ENCODE measurements at regions not wholly inside any gene's neighbourhood (a gene's known extent, or its start where the extent isn't known, plus 50 kb on each side); places are given as distances from the start of the nearest gene placed in this dataset.

- TF ChIP-seq, protein P1, sequence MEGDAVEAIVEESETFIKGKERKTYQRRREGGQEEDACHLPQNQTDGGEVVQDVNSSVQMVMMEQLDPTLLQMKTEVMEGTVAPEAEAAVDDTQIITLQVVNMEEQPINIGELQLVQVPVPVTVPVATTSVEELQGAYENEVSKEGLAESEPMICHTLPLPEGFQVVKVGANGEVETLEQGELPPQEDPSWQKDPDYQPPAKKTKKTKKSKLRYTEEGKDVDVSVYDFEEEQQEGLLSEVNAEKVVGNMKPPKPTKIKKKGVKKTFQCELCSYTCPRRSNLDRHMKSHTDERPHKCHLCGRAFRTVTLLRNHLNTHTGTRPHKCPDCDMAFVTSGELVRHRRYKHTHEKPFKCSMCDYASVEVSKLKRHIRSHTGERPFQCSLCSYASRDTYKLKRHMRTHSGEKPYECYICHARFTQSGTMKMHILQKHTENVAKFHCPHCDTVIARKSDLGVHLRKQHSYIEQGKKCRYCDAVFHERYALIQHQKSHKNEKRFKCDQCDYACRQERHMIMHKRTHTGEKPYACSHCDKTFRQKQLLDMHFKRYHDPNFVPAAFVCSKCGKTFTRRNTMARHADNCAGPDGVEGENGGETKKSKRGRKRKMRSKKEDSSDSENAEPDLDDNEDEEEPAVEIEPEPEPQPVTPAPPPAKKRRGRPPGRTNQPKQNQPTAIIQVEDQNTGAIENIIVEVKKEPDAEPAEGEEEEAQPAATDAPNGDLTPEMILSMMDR (IDR thresholded peaks at IDR 0.05) = no peak
- no peak for TF ChIP-seq POLR2A (IDR thresholded peaks at IDR 0.05)
Observed at GRCh38 chr13:104782741-104783140, 1716.5 kb upstream of the SLC10A2 start.
